ENCODE measurements at regions not wholly inside any gene's neighbourhood (a gene's known extent, or its start where the extent isn't known, plus 50 kb on each side); places are given as distances from the start of the nearest gene placed in this dataset.

- TF ChIP-seq, protein P1, sequence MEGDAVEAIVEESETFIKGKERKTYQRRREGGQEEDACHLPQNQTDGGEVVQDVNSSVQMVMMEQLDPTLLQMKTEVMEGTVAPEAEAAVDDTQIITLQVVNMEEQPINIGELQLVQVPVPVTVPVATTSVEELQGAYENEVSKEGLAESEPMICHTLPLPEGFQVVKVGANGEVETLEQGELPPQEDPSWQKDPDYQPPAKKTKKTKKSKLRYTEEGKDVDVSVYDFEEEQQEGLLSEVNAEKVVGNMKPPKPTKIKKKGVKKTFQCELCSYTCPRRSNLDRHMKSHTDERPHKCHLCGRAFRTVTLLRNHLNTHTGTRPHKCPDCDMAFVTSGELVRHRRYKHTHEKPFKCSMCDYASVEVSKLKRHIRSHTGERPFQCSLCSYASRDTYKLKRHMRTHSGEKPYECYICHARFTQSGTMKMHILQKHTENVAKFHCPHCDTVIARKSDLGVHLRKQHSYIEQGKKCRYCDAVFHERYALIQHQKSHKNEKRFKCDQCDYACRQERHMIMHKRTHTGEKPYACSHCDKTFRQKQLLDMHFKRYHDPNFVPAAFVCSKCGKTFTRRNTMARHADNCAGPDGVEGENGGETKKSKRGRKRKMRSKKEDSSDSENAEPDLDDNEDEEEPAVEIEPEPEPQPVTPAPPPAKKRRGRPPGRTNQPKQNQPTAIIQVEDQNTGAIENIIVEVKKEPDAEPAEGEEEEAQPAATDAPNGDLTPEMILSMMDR (IDR thresholded peaks at IDR 0.05) = no peak
- no peak for TF ChIP-seq POLR2A (IDR thresholded peaks at IDR 0.05)
These were observed 163.5 kb upstream of the CDYL start for GRCh38 chr6:4612636-4613171.

All from body of pancreas (tissue), 4 donors.